Activated CD4-positive, alpha-beta memory T cell treated with anti-CD3 and anti-CD28 coated beads for 36 hours (primary cell): ENCODE measurements at regions not wholly inside any gene's neighbourhood (a gene's known extent, or its start where the extent isn't known, plus 50 kb on each side); places are given as distances from the start of the nearest gene placed in this dataset.

ENCODE experiments used
- CTCF ChIA-PET: fragments of 350-600 bp; sonication (Branson Sonifier 250); formaldehyde crosslinking; loops from one replicate; lab custom pipeline; 2021; ENCODE audit warnings: antibody characterized with exemption, inconsistent platforms; lab: Charles Lee
- POLR2A ChIA-PET: fragments of 350-600 bp; sonication (Branson Sonifier 250); formaldehyde crosslinking; loops from one replicate; lab custom pipeline; 2021; ENCODE audit warnings: antibody characterized with exemption; lab: Charles Lee
- DNase-seq: peaks from one replicate; pipeline ENCODE4 v3.0.0-alpha.2; 2020
- H3K27ac Mint-ChIP-seq: one replicate; pipeline ENCODE4 v1.8.0; 2021; ENCODE audit warnings: mixed read lengths
- H3K27me3 Mint-ChIP-seq: one replicate; pipeline ENCODE4 v1.8.0; 2021; ENCODE audit warnings: mixed read lengths
- H3K36me3 Mint-ChIP-seq: one replicate; pipeline ENCODE4 v1.8.0; 2021; ENCODE audit warnings: mixed read lengths
- H3K4me1 Mint-ChIP-seq: one replicate; pipeline ENCODE4 v1.8.0; 2021; ENCODE audit warnings: low read depth, mixed read lengths
- H3K4me3 Mint-ChIP-seq: one replicate; pipeline ENCODE4 v1.8.0; 2021; ENCODE audit warnings: mild to moderate bottlenecking, mixed read lengths
- H3K9me3 Mint-ChIP-seq: one replicate; pipeline ENCODE4 v1.8.0; 2021; ENCODE audit warnings: mixed read lengths
- intact Hi-C: fragments of 100-400 bp; cut with micrococcal nuclease; formaldehyde crosslinking; loops from one replicate; pipeline ENCODE4 v1.15.1; 2023

DNA sequence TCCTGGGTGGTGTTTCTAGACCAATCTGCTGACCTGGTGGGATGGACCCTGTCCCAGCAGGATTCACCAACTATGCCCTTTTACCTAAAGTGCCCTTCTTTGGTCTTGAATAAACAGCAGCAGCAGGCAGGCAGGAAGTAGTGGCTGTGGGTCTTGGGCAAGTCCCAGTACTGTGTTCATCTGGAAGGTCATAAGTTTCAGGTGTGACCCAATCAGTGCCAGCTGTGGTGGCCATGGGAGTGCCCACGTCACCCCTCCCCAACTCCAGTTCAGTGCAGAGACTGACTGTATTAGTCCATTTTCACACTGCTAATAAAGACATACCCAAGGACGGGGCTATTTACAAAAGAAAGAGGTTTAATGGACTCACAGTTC is 148.3 kb upstream of the SRD5A2 start:
- ChIA-PET POLR2A (no interaction called here), CTCF (no interaction called here)
- intact Hi-C loops = no loop called here
- H3K4me3 Mint-ChIP-seq = no peak overlapping the region
- no peak for DNase-seq
- H3K27me3 Mint-ChIP-seq = peaks cover 9% of the 10 kb centered on the region
- H3K4me1 Mint-ChIP-seq = no peaks in the 10 kb centered on the region
- no peaks in the 10 kb centered on the region for H3K36me3 Mint-ChIP-seq
- peaks cover 7% of the 10 kb centered on the region for H3K9me3 Mint-ChIP-seq
- H3K27ac Mint-ChIP-seq = no peak overlapping the region

DNA sequence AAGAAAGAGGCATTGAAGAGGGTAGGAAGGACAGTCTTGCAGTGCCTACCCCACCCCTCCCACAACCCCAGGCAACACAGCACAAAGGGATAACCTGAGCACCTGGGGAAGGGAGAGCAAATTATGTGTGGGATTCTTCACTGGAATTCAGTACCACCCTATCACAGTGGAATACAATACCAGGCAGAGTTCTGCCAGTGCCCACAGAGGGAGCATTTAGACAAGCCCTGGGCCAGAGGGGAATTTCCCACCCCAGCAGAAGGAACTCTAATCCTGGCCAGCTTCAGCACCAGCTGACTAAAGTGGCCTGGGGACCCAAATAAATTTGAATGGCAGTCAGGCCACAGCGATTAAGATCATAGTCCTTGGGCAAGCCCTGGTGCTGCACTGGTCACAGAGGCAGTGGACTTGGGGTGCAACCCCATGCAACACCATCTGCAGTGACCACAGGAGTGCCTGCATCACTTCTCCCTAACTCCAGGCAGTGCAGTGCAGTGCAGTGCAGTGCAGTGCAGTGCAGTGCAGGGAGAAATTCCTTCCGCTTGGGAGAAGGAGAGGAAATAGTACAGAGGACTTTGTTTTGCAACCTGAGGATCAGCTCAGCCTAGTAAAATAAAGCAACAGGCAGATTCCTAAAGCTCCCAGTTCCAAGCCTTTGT is 147.8 kb upstream of the SRD5A2 start:
- ChIA-PET POLR2A (no interaction called here), CTCF (no interaction called here)
- Mint-ChIP-seq H3K27ac (no peak overlapping the region), H3K36me3 (no peaks in the 10 kb centered on the region), H3K4me3 (no peak overlapping the region), H3K9me3 (peaks cover 7% of the 10 kb centered on the region), H3K27me3 (peaks cover 7% of the 10 kb centered on the region), H3K4me1 (no peaks in the 10 kb centered on the region)
- intact Hi-C loops = no loop called here
- DNase-seq = no peak

DNA sequence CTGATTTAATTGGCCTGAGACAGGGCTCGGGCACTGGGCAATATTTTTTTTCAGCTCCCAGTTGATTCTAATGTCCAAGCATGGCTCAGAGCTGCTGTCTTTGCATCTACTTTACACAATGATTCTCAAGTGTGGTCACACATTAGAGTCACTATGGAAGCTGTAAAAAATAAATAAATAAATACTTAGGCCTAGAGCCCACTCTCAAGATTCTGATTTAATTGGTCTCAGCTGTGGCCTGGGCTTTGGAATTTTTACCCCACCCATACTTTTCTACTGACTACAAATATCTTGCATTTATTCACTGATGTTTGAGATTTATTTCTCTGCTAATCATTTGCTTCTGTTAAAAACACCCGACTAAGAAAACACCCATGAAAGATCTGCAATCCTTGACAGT is 145.7 kb upstream of the SRD5A2 start:
- DNase-seq = no peak
- ChIA-PET POLR2A (no interaction called here), CTCF (no interaction called here)
- Mint-ChIP-seq H3K27me3 (peaks cover 10% of the 10 kb centered on the region), H3K4me3 (no peak overlapping the region), H3K4me1 (no peaks in the 10 kb centered on the region), H3K9me3 (peaks cover 2% of the 10 kb centered on the region), H3K36me3 (no peaks in the 10 kb centered on the region), H3K27ac (no peak overlapping the region)
- intact Hi-C loops = no loop called here

DNA sequence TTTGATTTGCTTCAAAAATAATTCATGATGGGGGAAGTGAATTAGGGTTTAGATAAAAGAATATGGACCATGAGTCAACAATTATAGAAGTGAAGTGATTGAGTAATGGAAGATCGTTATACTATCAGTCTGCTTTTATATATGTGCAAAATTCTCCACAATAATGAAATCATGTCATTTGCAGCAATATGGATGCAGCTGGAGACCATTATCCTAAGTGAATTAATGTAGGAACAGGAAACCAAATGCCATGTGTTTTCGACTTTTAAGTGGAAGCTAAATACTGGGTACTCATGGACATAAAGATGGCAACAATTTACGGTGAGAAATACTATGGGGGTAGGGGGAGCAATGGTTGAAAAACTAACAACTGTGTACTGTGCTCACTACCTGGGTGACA is 144.7 kb upstream of the SRD5A2 start:
- no peak for DNase-seq
- CTCF ChIA-PET = no interaction called here
- Mint-ChIP-seq H3K9me3 (peaks cover 2% of the 10 kb centered on the region), H3K27ac (no peak overlapping the region), H3K4me3 (no peak overlapping the region), H3K4me1 (no peaks in the 10 kb centered on the region), H3K27me3 (peaks cover 9% of the 10 kb centered on the region), H3K36me3 (no peaks in the 10 kb centered on the region)
- intact Hi-C loops = no loop called here
- POLR2A ChIA-PET = no interaction called here

DNA sequence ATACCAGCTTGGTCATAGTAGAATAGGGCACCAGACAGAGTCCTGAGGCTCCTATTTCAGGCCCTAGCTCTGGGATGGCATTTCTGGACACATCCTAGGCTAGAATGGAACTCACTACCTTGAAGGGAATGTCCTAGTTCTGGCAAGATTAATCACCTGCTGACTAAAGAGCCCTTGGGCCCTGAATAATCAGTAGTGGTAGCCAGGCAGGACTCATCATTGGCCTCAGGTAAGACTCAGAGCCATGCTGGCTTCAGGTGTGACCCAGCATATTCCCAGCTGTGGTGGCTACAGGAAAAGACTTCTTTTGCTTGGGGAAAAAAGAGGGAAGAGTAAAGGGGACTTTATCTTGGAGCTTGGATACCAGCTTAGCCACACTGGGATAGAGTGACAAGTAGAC is 131.0 kb upstream of the SRD5A2 start:
- Mint-ChIP-seq H3K4me1 (no peaks in the 10 kb centered on the region), H3K4me3 (no peak overlapping the region), H3K27me3 (peaks cover 2% of the 10 kb centered on the region), H3K36me3 (no peaks in the 10 kb centered on the region), H3K9me3 (no peaks in the 10 kb centered on the region), H3K27ac (no peak overlapping the region)
- CTCF ChIA-PET = no interaction called here
- DNase-seq = no peak
- POLR2A ChIA-PET = no interaction called here
- intact Hi-C loops = no loop called here

DNA sequence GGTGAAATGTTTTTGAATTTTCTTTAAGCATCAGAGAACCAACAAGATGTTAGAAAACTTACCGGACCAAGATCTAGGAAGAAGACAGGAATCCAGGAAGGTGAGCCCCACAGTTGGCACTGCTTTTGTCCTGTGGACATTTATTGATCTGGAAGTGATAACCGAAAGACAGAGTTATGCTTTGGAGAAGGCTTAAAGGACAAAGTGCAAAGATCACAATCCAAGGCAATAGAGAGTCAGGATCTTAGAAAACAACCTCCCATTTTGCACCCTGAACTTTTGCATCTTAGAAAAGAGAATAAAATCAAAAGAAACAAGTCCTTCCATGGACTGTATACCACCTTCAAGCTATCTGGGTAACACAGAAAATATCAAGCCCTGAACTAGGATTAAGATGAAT is 129.4 kb upstream of the SRD5A2 start:
- ChIA-PET POLR2A (no interaction called here), CTCF (no interaction called here)
- H3K4me3 Mint-ChIP-seq = no peak overlapping the region
- intact Hi-C loops = no loop called here
- no peaks in the 10 kb centered on the region for H3K9me3 Mint-ChIP-seq
- H3K36me3 Mint-ChIP-seq = no peaks in the 10 kb centered on the region
- H3K4me1 Mint-ChIP-seq = no peaks in the 10 kb centered on the region
- no peak overlapping the region for H3K27ac Mint-ChIP-seq
- DNase-seq = no peak
- H3K27me3 Mint-ChIP-seq = peaks cover 2% of the 10 kb centered on the region

DNA sequence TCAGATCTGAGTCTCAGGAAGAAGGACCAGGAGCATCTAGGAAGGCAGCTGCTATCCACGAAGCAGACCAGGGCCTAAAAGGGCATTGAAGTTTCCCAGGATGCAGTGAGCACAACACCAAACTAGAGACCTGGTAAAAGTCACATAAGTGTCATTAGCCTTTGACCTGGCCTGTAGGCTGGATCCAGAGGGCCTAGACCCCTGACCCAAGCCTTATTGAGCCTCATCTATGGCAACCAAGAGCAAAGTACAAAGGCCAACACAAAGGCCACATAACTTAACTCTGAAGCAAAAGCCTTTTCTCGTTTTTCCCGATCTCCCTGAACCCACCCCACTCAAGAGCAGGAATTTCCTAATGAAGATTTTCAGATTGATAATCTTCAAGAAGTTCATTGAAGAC is 127.3 kb upstream of the SRD5A2 start:
- intact Hi-C loops = no loop called here
- DNase-seq = no peak
- H3K36me3 Mint-ChIP-seq = no peaks in the 10 kb centered on the region
- ChIA-PET POLR2A (no interaction called here), CTCF (no interaction called here)
- H3K27me3 Mint-ChIP-seq = peaks cover 2% of the 10 kb centered on the region
- no peak overlapping the region for H3K4me3 Mint-ChIP-seq
- no peak overlapping the region for H3K27ac Mint-ChIP-seq
- H3K4me1 Mint-ChIP-seq = no peaks in the 10 kb centered on the region
- H3K9me3 Mint-ChIP-seq = no peaks in the 10 kb centered on the region

DNA sequence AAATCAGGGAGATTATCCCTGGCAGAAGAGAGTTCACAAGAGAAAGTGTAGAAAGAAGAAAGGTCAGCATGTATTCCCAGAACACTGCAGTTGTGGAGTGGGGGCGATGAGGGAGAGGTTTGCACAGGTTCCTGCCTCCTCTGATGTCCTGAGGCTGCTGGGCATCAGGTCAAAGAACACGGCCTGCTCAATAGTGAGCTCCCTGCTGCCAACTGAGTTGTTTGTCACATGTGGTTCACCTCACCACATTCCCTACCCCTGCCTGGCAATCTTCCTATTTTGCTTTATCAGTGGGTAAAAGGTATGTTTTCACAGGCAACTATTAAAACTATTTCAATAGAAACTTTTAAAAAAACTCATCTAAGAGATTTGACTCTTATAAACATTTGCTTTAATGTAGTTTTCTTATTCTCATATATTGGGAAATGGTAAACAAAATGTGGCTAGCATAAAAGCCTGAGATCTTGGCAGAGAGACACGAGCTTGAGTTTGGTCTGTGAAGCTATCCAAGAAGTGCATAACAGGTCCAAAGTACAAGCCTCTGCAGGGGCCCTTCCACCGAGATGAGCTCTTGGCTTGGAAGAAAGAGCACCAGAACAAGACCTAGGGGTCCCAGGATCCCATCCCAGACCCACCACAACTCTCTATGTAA is 123.9 kb upstream of the SRD5A2 start:
- CTCF ChIA-PET = no interaction called here
- no peaks in the 10 kb centered on the region for H3K27me3 Mint-ChIP-seq
- H3K9me3 Mint-ChIP-seq = peaks cover 23% of the 10 kb centered on the region
- no peak for DNase-seq
- no peak overlapping the region for H3K4me3 Mint-ChIP-seq
- no peak overlapping the region for H3K27ac Mint-ChIP-seq
- intact Hi-C loops = no loop called here
- H3K4me1 Mint-ChIP-seq = no peaks in the 10 kb centered on the region
- POLR2A ChIA-PET = interaction anchor here (1.2 kb wide), 1 partner anchor 33 kb away, joined by 3 read pairs; no protein-coding TSS in a partner anchor
- no peaks in the 10 kb centered on the region for H3K36me3 Mint-ChIP-seq

DNA sequence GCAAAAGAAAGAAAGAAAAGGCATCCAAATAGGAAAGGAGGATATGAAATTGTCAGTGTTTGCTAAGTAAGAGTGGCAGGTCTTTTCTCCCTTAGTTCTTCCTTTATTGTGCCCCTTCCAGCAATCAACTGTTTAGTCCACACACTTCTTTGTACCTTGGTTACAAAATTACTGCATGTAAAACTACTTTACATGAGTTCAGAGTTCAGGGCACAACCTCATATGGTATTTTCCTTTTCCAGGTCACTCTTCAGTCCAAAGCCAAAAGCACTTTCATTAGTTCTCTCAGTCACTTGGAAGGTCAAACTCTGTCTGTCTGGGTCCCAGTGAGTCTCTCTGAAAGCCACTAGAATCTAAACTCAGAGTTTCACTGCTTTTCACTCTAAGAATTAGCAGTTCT is 122.5 kb upstream of the SRD5A2 start:
- H3K27ac Mint-ChIP-seq = no peak overlapping the region
- intact Hi-C loops = no loop called here
- no peak for DNase-seq
- H3K4me3 Mint-ChIP-seq = no peak overlapping the region
- ChIA-PET CTCF (no interaction called here), POLR2A (no interaction called here)
- peaks cover 35% of the 10 kb centered on the region for H3K9me3 Mint-ChIP-seq
- H3K36me3 Mint-ChIP-seq = peaks cover 4% of the 10 kb centered on the region
- peaks cover 1% of the 10 kb centered on the region for H3K27me3 Mint-ChIP-seq
- no peaks in the 10 kb centered on the region for H3K4me1 Mint-ChIP-seq

DNA sequence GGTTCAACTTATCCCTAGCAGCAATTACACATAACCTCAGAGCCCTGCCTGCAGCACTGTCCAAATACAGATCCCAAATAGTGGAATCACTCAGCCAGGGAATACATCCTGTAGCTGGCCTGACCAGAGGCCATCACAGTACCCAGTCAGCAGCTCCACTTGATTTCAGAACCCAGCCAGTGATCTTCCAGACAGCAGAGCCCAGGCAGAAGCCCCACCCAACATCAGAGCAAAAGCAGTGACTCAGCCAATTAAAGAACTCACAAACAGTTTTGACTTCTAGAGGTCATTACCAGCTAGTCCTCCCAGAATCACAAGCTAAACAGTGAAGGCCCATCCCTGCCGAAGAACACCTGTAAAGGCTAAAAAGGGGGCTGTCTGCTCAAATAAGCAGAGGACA is 118.0 kb upstream of the SRD5A2 start:
- Mint-ChIP-seq H3K4me3 (no peak overlapping the region), H3K4me1 (no peaks in the 10 kb centered on the region), H3K9me3 (peaks cover 74% of the 10 kb centered on the region), H3K27me3 (peaks cover 3% of the 10 kb centered on the region), H3K36me3 (peaks cover 22% of the 10 kb centered on the region), H3K27ac (no peak overlapping the region)
- intact Hi-C loops = no loop called here
- no peak for DNase-seq
- ChIA-PET POLR2A (no interaction called here), CTCF (no interaction called here)

DNA sequence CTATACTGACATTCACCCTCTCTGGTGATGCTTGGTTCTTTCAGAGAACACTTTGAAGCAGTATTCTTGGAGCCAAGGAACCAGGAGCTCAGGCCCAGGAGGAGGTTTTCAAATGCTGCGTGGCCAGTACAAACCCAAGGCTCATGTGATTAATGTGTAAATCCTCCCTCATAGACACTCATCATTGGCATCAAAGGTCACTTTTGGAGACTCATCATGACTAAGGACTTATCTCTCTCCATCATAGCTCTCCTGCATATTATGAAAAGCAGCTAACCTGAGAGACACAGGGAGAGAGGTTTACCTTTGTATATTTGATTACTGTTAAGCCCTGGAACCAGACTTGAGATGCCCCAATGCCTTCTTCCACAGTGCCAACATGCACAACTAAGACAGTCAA is 115.3 kb upstream of the SRD5A2 start:
- peaks cover 78% of the 10 kb centered on the region for H3K9me3 Mint-ChIP-seq
- peaks cover 3% of the 10 kb centered on the region for H3K27me3 Mint-ChIP-seq

DNA sequence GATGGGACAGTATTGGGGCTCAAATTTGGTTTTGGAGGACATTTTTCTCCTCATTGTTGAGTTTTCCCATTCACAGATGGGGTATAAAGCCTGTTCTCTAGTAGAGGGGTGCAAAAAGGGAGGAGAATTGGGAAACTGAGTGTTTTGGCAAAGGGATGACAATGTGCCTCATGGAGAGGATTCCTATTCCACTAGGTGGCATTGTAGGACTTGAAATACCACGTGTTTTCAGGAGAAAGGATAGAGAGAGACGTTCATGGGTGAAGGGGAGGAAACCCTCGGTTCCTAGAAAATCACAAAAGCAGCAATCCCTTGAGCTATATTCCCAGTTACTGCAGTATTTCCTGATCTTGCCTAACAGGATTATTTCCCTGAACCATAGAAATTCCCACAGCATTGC is 113.7 kb upstream of the SRD5A2 start:
- H3K4me3 Mint-ChIP-seq = no peak overlapping the region
- peaks cover 70% of the 10 kb centered on the region for H3K9me3 Mint-ChIP-seq
- no peaks in the 10 kb centered on the region for H3K4me1 Mint-ChIP-seq
- H3K27ac Mint-ChIP-seq = no peak overlapping the region
- ChIA-PET POLR2A (no interaction called here), CTCF (no interaction called here)
- H3K27me3 Mint-ChIP-seq = peaks cover 3% of the 10 kb centered on the region
- H3K36me3 Mint-ChIP-seq = peaks cover 29% of the 10 kb centered on the region
- intact Hi-C loops = no loop called here
- DNase-seq = no peak

More for the DNA sequence above, 115.3 kb upstream of the SRD5A2 start:
- DNase-seq = no peak
- no peak overlapping the region for H3K27ac Mint-ChIP-seq
- ChIA-PET CTCF (no interaction called here), POLR2A (no interaction called here)
- peaks cover 30% of the 10 kb centered on the region for H3K36me3 Mint-ChIP-seq
- no peaks in the 10 kb centered on the region for H3K4me1 Mint-ChIP-seq
- intact Hi-C loops = no loop called here
- no peak overlapping the region for H3K4me3 Mint-ChIP-seq

DNA sequence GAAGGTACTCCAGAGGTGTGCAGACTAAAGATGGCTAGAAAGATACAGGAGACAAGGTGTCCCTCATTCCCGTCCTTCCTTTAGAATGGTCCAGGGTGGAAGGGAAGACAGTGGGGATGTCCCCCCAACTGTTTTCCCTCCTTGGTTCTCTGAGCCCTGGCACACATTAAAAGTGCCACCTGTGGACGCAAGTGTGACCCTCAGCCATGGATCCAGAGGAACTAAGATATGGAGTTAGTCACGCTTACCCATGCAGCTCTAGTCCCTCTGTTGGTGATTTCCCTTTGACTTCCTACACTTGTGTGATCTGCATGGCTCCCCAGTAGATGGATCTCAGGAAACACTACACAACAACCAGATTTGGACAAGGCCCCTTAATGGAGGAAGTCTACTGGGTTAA is 113.1 kb upstream of the SRD5A2 start:
- Mint-ChIP-seq H3K9me3 (peaks cover 67% of the 10 kb centered on the region), H3K27ac (no peak overlapping the region)
- CTCF ChIA-PET = no interaction called here

More for the DNA sequence above, 113.1 kb upstream of the SRD5A2 start:
- intact Hi-C loops = no loop called here
- DNase-seq = no peak
- POLR2A ChIA-PET = no interaction called here
- H3K36me3 Mint-ChIP-seq = peaks cover 26% of the 10 kb centered on the region
- H3K27me3 Mint-ChIP-seq = peaks cover 2% of the 10 kb centered on the region
- H3K4me3 Mint-ChIP-seq = no peak overlapping the region
- H3K4me1 Mint-ChIP-seq = no peaks in the 10 kb centered on the region
